SK-N-MC (cell line): ENCODE measurements at regions not wholly inside any gene's neighbourhood (a gene's known extent, or its start where the extent isn't known, plus 50 kb on each side); places are given as distances from the start of the nearest gene placed in this dataset.

Source experiments
- DNase-seq: peaks from one replicate; pipeline ENCODE4 v3.0.0-alpha.2; 2011; ENCODE audit warnings: low read depth, low spot score
- H3K27ac ChIP-seq: fragments of 200-600 bp; sonication (generic); 2 replicates; pipeline ENCODE4 v1.5.1; 2016; ENCODE audit warnings: mixed run types
- H3K36me3 ChIP-seq: fragments of 200-600 bp; sonication (generic); 2 replicates; pipeline ENCODE4 v1.6.1; 2017; ENCODE audit warnings: antibody characterized with exemption, low read length, mixed read lengths; ENCODE audit not compliant: insufficient read depth
- H3K4me3 ChIP-seq: fragments of 200-600 bp; sonication (generic); 2 replicates; pipeline ENCODE4 v1.5.1; 2016
- H3K9ac ChIP-seq: fragments of 200-600 bp; sonication (generic); 2 replicates; pipeline ENCODE4 v1.8.0; 2017; ENCODE audit warnings: mixed run types, mixed read lengths; ENCODE audit not compliant: insufficient read length
- H3K9me3 ChIP-seq: fragments of 200-600 bp; sonication (generic); 2 replicates; pipeline ENCODE4 v1.6.1; 2017; ENCODE audit warnings: low read depth, mild to moderate bottlenecking, antibody characterized with exemption, low read length, moderate library complexity, mixed read lengths
- EZH2 ChIP-seq: fragments of 200-600 bp; sonication (generic); IDR thresholded peaks from one replicate; pipeline ENCODE4 v1.6.1; 2017; ENCODE audit warnings: antibody characterized with exemption
- FOXP2 ChIP-seq: optimal IDR thresholded peaks from 2 replicates; pipeline ENCODE3; 2011; ENCODE audit warnings: mild to moderate bottlenecking, moderate library complexity; ENCODE audit not compliant: insufficient read depth; ENCODE audit errors: extremely low read length, control extremely low read depth
- POLR2AphosphoS5 ChIP-seq: IDR thresholded peaks from 2 replicates; pipeline ENCODE4 v1.6.1; 2012; ENCODE audit warnings: mild to moderate bottlenecking, low read depth, low read length, borderline replicate concordance

DNA sequence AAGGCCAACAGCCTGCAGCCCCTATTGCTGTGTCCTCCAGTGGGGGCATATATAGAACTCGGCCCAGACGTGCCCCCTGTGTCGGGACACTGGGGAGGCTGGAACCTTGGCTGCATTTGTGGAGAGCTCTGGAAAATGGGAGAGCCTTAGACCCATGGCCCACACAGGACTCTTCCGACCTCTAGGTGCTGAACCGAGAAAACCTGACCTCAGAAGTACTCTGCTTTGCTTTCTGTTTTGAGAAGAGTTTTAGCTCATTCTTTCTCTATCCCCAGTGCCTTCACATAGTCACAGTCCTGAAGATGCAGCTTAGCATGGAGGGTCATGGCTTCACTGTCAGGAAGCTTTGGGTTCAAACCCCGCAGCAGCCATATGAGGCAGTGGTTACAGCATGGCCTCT is 271.8 kb upstream of the B3GAT1 start:
- Histone ChIP-seq H3K27ac (no peak overlapping the region), H3K9me3 (no peaks in the 10 kb centered on the region), H3K9ac (no peak overlapping the region), H3K36me3 (no peaks in the 10 kb centered on the region), H3K4me3 (no peak overlapping the region)
- TF ChIP-seq EZH2: no peak
- no peak for TF ChIP-seq FOXP2
- no peak for TF ChIP-seq POLR2AphosphoS5
- no peak for DNase-seq

DNA sequence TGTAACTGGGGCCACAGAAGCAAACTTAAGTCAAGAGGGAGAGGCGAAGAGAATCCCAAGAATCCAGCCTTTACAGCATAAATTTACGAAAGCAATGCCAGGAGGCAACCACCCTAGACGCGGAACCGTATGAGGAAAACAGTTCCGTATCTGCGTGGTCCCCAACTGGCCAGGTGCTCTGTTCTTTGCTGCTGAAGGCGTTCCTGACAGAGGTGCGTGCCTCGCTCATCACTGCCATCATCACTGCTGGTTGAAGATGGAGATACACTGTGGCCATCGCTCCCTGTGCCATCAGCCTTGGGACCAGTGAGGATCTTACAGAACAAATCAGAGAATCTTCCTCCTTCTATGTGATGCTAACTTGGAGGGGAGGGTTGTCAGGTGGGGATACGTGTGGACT is 270.5 kb upstream of the B3GAT1 start:
- Histone ChIP-seq H3K27ac (no peak overlapping the region), H3K4me3 (no peak overlapping the region), H3K36me3 (no peaks in the 10 kb centered on the region), H3K9ac (no peak overlapping the region), H3K9me3 (no peaks in the 10 kb centered on the region)
- no peak for TF ChIP-seq FOXP2
- TF ChIP-seq EZH2: no peak
- no peak for TF ChIP-seq POLR2AphosphoS5
- DNase-seq: no peak

DNA sequence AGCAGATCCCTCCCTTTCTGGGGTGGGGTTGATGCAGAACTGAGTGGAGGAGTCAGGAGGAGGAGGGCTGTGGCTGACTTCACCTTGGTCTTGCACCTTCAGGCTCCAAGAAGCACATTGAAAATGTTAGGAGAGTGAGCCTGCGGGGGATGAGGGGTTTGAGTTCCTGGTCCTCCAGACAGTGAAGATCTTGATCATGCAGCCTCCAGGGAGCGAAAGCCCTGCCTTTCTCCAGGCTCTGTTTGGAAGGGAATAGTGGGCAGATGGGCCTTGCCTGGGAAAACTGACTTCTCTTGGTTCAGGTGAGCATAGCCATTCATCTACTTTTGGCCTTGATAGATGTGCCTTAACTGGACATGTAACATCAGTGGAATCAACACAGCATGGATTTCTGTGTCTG is 267.6 kb upstream of the B3GAT1 start:
- TF ChIP-seq EZH2 (no peak), POLR2AphosphoS5 (no peak), FOXP2 (no peak)
- Histone ChIP-seq H3K27ac (no peak overlapping the region), H3K9ac (no peak overlapping the region), H3K36me3 (no peaks in the 10 kb centered on the region), H3K4me3 (no peak overlapping the region), H3K9me3 (no peaks in the 10 kb centered on the region)
- no peak for DNase-seq

GRCh38 chr11:134678744-134679143 is 266.7 kb upstream of the B3GAT1 start:
- no peak overlapping the region for H3K9ac ChIP-seq
- H3K36me3 ChIP-seq: no peaks in the 10 kb centered on the region
- no peak overlapping the region for H3K27ac ChIP-seq
- TF ChIP-seq POLR2AphosphoS5 (no peak), FOXP2 (no peak), EZH2 (no peak)
- DNase-seq: no peak
- no peak overlapping the region for H3K4me3 ChIP-seq
- no peaks in the 10 kb centered on the region for H3K9me3 ChIP-seq

GRCh38 chr11:134677891-134678551 is 266.0 kb upstream of the B3GAT1 start:
- TF ChIP-seq POLR2AphosphoS5 (no peak), EZH2 (no peak), FOXP2 (no peak)
- no peaks in the 10 kb centered on the region for H3K9me3 ChIP-seq
- H3K27ac ChIP-seq: no peak overlapping the region
- H3K36me3 ChIP-seq: no peaks in the 10 kb centered on the region
- no peak for DNase-seq
- no peak overlapping the region for H3K9ac ChIP-seq
- no peak overlapping the region for H3K4me3 ChIP-seq

GRCh38 chr11:134677397-134677822 is 265.4 kb upstream of the B3GAT1 start:
- Histone ChIP-seq H3K4me3 (no peak overlapping the region), H3K9me3 (no peaks in the 10 kb centered on the region), H3K27ac (no peak overlapping the region), H3K36me3 (no peaks in the 10 kb centered on the region), H3K9ac (no peak overlapping the region)
- TF ChIP-seq POLR2AphosphoS5 (no peak), EZH2 (no peak), FOXP2 (no peak)
- DNase-seq: no peak

- TF ChIP-seq POLR2AphosphoS5: no peak
- TF ChIP-seq EZH2: no peak
- TF ChIP-seq FOXP2: no peak
Observed at GRCh38 chr11:134676516-134677287, 264.7 kb upstream of the B3GAT1 start.

DNA sequence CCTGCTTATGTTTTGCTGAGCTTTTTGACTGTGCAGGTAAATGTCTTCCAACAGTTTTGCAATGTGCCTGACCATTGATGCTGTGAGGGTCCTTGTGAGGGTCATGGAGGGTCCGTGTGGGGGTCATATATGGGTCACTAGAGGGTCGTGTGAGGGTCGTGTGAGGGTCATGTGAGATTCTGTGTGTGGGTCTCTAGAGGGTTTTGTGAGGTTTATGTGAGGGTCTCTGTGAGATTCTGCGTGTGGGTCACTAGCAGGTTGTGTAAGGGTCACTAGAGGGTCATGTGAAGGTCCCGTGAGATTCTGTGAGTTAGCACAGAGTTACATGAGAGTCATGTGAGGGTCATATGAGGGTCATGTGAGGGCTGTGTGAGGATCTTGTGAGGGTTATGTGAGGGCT is 263.9 kb upstream of the B3GAT1 start:
- no peak for TF ChIP-seq POLR2AphosphoS5
- TF ChIP-seq FOXP2: no peak
- TF ChIP-seq EZH2: no peak
- no peak overlapping the region for H3K9ac ChIP-seq
- no peak overlapping the region for H3K27ac ChIP-seq
- no peaks in the 10 kb centered on the region for H3K9me3 ChIP-seq
- no peak overlapping the region for H3K4me3 ChIP-seq
- no peaks in the 10 kb centered on the region for H3K36me3 ChIP-seq
- DNase-seq: no peak

More at GRCh38 chr11:134676516-134677287, 264.7 kb upstream of the B3GAT1 start:
- DNase-seq: no peak
- Histone ChIP-seq H3K9me3 (no peaks in the 10 kb centered on the region), H3K4me3 (no peak overlapping the region), H3K36me3 (no peaks in the 10 kb centered on the region), H3K9ac (no peak overlapping the region), H3K27ac (no peak overlapping the region)
